ENCODE measurements at regions not wholly inside any gene's neighbourhood (a gene's known extent, or its start where the extent isn't known, plus 50 kb on each side); places are given as distances from the start of the nearest gene placed in this dataset.

DNA sequence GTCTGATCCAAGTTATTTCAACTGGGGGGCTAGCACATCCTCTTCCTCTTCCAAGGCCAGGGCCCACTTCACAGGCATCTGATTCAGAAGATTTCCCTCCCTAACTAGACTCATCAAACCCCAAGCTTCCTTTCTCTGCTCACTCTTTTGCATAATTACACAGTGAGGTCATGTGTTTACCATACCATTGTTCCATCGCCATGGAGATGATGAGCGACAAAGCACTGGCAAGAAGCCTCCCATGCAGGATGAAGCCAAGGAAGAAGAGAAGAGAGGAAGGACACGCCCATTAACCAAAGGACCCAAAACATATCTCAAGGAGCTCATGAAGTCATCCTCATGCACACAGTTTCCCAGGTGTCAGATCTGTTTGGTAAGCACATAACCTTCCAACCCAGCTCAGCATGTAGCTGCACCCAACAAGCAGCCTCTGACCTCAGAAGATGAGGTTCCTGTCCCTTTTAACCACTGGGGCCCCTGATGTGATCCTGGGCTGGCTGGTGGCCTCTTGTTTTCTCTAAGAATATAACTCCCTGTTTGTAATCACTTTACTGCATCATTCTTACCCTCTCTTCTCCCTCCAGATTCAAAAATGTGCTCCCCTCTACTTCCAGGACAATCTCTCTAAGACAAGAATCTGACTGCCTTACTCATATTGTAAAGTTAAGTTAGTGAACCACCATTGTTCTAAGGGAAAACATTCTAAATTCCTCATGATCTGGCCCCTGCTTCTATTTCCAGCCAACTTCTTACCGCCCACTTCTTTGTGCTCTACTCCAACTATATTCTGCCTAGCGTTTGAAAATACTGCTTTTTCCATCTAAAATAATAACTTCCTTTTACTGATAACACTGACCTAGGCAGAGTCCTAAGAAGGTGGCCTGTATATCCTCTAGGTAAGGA lies 190.1 kb downstream of the TTC32 start:
- DNase-seq = no peak

GRCh38 chr2:19710230-19710629 lies 191.6 kb downstream of the TTC32 start:
- no peak for DNase-seq

DNA sequence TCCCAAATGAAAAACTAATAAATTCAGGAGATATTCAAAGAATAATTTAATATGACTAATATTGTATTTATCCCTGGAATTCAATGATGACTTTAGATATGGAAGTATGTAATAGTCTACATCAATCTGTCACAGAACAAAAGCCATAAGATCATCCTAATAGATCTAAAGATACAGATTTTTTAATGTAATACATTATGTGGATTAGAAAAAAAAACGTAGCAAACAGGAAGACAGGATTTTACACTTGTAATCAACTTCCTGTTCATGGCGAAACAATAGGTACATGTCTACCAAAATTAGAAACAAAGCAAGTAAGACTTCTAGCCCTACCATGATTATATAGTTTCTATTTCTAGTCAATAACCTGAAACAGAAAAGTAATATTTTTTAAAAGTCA lies 192.2 kb downstream of the TTC32 start:
- no peak for DNase-seq

- DNase-seq = no peak
Observed at GRCh38 chr2:19708776-19709175, 193.0 kb downstream of the TTC32 start.

- no peak for DNase-seq
Observed at GRCh38 chr2:19706332-19706731, 195.5 kb downstream of the TTC32 start.

- no peak for DNase-seq
Observed at GRCh38 chr2:19702267-19702666, 199.5 kb downstream of the TTC32 start.

- no peak for DNase-seq
Observed at GRCh38 chr2:19700861-19701585, 200.8 kb downstream of the TTC32 start.

DNA sequence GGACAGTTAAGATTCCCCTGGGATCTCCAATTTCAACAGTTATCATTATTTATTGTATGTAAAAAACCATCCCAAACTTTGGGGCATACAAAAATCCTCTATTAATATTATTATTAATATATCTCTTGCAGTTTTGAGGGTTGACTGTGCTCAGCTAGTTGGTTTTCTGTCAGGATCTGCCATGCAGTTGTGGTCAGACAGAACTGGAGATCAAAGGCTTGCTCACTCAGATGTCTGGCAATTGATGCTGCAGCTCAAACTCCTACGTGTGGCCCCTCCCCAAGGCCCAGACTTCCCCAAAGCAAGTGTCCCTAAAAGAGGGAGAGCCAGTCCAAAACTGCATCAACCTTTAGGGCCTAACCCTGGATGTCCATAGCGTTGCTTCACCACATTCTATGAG lies 204.7 kb downstream of the TTC32 start:
- no peak for DNase-seq

DNA sequence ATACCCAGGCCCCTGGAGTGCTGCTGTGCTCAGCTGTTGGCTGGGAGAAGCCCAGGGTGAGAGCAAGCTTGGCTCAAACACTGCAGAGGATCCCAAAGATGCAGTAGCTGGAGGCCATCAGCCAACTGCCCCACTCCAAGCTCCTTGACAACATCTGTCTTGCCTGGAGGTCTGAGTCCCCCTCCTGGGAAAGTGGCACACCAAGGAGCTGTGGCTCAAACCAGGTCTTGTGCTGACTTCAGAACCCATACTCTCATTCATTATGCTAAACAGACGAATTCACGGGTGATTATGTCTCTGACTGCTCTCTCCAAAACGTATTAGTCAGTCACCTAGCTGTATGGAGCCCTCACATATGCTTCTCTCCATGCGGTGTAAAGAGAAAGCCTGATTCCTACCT lies 206.1 kb downstream of the TTC32 start:
- DNase-seq = no peak

GRCh38 chr2:19691892-19692291 lies 209.9 kb downstream of the TTC32 start:
- DNase-seq = no peak

DNA sequence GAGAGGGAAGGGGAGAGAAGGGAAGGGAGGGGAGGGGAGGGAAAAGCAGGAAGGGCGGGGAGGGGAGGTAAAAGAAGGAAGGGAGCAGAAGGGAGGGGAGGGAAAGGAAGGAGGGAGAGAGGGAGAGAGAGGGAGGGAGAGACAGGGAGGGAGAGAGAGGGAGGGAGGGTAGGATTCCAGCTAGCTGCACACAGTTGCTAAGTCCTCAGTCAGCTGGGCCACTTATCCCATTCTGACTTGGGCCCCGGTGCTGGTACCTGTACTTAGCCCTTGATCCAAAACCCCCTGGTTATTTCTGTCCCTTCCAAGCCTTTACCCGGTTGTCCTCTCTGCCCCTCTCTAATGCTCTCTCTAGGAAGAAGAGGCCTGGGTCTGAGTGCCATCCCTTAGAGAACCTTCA lies 211.4 kb downstream of the TTC32 start:
- DNase-seq = no peak

DNA sequence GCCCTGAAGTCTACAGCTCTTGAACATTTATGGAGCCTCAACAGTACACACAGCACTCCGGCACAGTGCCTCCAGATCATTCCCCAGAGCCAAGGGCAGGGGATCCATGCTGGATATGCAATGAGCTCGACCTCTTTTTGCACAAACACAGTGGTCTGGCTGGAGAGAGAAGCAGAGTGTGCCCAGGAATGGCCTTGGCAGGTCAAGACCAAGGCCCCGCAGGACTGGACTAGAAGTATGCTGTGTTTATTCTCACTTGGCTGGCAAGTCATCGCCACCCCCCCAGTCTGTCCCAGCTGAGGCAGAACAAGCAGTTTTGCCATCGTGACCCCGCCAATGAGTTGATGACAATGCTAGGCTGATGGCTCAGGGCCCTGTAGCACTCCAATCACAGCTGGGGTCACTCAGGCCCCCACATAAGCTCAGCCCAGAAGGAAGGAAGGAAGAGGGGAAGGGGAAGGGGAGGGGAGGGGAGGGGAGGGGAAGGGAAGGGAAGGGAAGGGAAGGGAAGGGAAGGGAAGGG lies 212.1 kb downstream of the TTC32 start:
- no peak for DNase-seq

DNA sequence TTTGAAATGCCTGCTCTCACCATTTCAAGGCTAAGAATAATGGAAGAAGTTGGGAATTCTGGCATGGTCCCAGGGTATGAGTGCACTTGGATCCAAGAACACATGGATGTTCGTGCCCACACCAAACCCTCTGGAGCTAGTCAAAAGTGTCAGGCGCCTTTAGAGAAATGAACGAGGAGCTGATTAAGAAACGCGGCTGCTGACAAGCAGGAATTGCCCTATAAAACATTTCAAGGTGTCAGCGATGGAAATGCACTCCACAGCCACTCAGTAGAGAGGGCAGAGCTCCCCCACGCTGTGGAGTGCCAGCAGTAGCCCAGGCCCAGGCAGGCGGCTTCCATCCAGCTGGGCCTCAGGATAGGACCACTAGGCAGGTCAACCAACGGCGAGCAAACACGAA lies 213.7 kb downstream of the TTC32 start:
- DNase-seq = no peak

DNA sequence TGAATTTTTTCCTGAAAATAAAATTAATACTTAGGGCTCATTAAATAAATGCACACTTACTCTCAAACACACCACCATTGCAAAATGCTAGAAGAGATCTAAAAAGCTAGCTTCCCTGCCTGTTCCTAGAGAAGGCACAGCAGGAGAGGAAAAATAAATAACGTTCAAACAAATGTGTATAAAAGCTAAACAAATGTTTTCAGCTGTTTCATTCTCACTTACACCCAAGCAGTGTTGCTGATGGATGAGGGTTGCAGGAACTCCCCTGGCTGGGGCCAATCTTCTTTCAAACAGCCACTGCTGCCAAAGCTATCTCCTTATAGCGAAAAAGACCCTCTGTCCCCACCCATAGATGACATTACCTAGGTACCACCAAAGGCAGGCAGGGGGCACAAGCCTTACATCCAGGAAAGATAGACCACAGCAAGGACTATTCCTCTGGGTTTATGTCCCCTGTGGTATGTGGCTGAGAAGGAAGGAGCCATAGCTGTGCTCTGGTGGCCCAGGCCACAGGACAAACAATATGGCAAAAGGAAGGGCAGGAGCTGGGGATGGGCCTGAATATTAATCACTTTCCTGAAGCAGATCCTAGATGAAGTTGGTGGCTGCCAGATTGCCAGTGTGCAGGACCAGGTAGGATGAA lies 214.6 kb downstream of the TTC32 start:
- DNase-seq = no peak

DNA sequence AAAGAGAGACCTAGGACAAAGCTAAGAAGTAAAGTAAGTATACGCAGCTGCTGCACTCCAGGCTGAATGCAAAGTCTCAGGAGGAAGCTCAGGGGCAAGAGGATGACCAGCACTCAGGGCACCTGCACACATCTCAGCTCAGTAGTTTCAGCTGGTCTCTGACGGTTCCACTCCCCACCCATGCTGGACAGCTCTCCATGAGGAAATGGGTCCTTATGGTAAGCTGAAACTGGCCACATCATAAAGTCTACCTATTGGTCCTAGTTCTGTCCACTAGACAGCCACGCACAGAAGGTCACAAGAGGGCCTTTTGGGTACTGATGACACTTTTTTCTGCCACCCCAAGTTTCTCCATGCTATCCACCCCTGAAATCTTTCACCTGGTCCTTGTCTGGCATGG lies 215.3 kb downstream of the TTC32 start:
- no peak for DNase-seq

DNA sequence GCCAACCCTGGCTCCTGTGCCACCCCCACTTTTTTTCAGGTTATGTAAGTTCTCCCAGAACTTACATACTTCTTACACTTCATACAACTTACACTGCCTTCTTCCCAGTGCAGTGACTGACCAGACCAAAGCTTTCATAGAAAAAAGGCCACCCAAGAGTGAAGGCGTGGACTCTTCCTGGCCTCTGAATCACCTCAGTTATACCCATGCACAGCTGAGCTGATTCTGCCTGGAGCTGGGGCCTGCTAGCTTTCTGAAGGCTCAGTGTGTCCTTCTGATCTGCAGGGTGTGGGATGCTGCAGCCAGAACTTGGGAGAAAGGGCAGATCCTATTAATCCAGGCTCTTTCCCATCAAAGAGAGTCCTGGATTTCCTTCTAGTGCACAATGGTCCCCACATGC lies 216.1 kb downstream of the TTC32 start:
- no peak for DNase-seq

DNA sequence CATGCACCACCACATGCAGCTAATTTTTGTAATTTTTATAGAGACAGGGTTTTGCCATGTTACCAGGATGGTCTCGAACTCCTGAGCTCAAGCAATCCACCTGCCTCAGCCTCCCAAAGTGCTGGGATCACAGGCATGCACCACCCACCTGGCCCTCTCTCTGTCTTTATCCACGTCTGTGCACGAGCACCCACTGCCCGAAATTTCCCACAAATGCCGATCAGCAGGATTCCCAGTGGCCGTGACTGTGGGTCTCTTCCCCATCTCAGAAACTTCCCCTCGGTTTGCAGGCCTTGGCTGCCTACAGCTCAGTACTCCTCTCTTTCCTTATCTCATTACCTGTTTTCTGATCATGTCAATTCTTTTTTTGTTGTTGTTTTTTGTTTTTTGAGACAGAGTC lies 217.3 kb downstream of the TTC32 start:
- no peak for DNase-seq

- DNase-seq = no peak
Observed at GRCh38 chr2:19683556-19683955, 218.2 kb downstream of the TTC32 start.

DNA sequence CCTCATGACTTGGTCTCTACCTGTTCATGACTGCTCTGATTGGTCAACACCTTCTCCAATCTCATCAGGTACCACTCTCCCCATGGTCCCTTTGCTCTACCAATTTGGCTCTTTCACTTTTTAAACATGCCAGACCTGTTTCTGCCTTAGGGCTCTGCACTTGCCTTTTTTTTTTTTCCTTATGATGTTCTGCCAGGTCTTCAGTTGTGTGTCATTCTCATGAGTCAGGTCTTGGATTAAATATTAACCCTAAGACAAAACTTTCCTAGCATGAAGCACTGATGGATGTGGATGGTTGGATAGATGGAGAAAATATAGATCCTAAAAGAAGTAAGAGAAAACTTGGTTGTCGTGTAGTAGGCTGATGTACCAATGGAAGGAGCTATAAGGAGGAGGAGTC lies 219.3 kb downstream of the TTC32 start:
- DNase-seq = no peak

DNA sequence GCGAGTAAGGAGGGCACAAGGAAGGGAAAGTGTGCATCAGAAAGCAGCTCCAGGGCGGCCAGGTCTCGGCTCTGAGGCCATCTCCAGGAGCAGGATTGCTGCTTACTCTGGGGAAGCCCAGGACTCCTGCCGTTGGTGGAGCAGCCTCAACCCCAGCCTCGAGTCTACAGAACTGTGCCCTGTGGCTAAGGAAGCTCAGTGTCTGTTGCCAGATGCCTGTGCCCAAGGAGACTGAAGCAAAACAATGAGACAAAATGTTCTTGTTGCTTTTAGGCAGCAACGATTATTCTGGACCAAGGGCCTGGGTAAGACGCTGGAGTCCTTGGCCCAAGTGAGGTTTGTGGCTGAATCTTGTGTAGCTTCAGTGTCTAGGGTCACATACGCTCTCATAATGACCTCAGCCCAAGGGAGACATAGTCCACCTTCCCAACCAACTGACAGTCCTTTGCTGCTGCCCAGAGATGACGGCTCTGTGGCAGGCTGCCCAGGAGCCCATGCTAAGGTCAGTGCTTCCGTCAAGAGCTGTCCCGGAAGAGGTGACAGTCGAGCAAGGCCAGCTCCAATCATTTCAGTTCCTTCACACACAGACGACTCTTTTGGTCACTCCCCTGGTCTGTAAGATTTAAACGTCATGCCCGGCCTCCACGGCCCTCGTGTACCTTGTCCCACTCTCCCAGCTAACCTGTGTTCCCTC lies 223.8 kb downstream of the TTC32 start:
- DNase-seq = no peak

- no peak for DNase-seq
Observed at GRCh38 chr2:19677215-19677777, 224.5 kb downstream of the TTC32 start.

DNA sequence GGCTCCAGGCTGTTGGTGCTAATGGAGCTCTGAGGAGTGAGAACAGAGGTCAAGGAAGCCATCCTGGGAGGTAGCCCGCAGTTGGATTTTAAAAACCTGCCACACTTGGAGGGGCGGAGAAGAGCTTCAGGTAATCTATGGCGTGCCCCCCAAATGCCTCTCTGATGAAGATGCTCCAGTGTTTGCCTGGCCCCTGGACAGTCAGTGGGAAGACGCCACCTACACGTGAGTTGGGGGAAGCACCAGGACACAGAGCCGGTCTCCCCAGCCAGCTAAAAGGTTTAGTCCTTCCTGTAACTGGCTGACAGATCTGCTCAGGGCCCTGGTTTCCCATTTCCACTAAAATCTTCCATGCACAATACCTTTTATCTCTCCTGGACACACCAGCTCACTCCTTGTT lies 225.0 kb downstream of the TTC32 start:
- DNase-seq = no peak
